Mammary epithelial cell (primary cell): ENCODE measurements at regions not wholly inside any gene's neighbourhood (a gene's known extent, or its start where the extent isn't known, plus 50 kb on each side); places are given as distances from the start of the nearest gene placed in this dataset.

Experiments
- EZH2 ChIP-seq: IDR thresholded peaks from 2 replicates; pipeline ENCODE4 v1.6.1; 2012; ENCODE audit warnings: low read length, inconsistent platforms, borderline replicate concordance
- TF ChIP-seq, protein P1 (sequence below), 2 donors: IDR thresholded peaks in 1 of 2; conservative IDR thresholded peaks in 1 of 2; 2 replicates each; pipeline ENCODE4 v1.5.1; 2011 to 2012; ENCODE audit warnings: inconsistent platforms in 2 of 2, low read length in 2 of 2, mild to moderate bottlenecking in 2 of 2, control low read depth in 1 of 2, low read depth in 1 of 2; ENCODE audit not compliant: insufficient read depth in 1 of 2; ENCODE audit errors: extremely low read depth in 1 of 2

DNA sequence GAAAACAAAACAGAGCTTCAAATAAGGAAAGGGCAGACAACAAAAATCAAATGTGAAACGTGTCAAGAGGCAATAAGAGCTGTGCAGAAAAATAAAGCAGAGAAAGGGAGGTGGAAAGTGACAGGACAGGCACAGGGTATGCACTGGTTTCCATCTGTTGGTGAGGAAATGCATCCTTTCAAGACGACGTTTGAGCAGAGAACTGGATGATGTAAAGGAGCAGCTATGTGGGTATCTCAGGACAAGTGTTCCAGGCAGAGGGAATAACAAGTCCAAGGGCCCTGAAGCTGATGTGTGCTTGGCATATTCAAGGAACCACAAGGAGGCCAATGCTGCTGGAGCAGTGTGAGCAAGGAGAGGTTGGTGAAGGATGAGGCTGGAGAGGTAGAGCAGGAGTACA is 168.9 kb upstream of the SERPINE2 start:
- TF ChIP-seq, protein P1, sequence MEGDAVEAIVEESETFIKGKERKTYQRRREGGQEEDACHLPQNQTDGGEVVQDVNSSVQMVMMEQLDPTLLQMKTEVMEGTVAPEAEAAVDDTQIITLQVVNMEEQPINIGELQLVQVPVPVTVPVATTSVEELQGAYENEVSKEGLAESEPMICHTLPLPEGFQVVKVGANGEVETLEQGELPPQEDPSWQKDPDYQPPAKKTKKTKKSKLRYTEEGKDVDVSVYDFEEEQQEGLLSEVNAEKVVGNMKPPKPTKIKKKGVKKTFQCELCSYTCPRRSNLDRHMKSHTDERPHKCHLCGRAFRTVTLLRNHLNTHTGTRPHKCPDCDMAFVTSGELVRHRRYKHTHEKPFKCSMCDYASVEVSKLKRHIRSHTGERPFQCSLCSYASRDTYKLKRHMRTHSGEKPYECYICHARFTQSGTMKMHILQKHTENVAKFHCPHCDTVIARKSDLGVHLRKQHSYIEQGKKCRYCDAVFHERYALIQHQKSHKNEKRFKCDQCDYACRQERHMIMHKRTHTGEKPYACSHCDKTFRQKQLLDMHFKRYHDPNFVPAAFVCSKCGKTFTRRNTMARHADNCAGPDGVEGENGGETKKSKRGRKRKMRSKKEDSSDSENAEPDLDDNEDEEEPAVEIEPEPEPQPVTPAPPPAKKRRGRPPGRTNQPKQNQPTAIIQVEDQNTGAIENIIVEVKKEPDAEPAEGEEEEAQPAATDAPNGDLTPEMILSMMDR (conservative IDR thresholded peaks at IDR 0.05 in 1 of 2, IDR thresholded peaks at IDR 0.05 in 1 of 2; ENCODE audit: extremely low read depth in 1 of 2, insufficient read depth in 1 of 2, low read depth in 1 of 2, low read length in 2 of 2), result no peak
- TF ChIP-seq EZH2, result no peak
